Kidney epithelial cell (primary cell): ENCODE measurements at regions not wholly inside any gene's neighbourhood (a gene's known extent, or its start where the extent isn't known, plus 50 kb on each side); places are given as distances from the start of the nearest gene placed in this dataset.
"Not testable (repeated sequence)": the region's sequence is repeated elsewhere in the genome, so short reads cannot be mapped to it uniquely, and the experiment has no call there.

Experiments
- DNase-seq: peaks from one replicate; pipeline ENCODE4 v3.0.0-alpha.2; 2010; ENCODE audit warnings: low read depth
- H3K27me3 ChIP-seq: 2 replicates; pipeline ENCODE4 v1.6.0; 2011; ENCODE audit warnings: low read length; ENCODE audit not compliant: control insufficient read depth, insufficient read depth
- H3K36me3 ChIP-seq: 2 replicates; pipeline ENCODE4 v1.5.1; 2011; ENCODE audit warnings: low read length; ENCODE audit not compliant: control insufficient read depth, insufficient read depth
- H3K4me3 ChIP-seq: 2 replicates; pipeline ENCODE4 v1.5.1; 2011; ENCODE audit warnings: low read depth, mild to moderate bottlenecking, control low read depth, low read length
- CTCF ChIP-seq: IDR thresholded peaks from 2 replicates; pipeline ENCODE4 v1.5.1; 2011; ENCODE audit warnings: mild to moderate bottlenecking, moderate library complexity, low read length, control low read depth, inconsistent platforms; ENCODE audit not compliant: insufficient read depth, poor library complexity, severe bottlenecking

DNA sequence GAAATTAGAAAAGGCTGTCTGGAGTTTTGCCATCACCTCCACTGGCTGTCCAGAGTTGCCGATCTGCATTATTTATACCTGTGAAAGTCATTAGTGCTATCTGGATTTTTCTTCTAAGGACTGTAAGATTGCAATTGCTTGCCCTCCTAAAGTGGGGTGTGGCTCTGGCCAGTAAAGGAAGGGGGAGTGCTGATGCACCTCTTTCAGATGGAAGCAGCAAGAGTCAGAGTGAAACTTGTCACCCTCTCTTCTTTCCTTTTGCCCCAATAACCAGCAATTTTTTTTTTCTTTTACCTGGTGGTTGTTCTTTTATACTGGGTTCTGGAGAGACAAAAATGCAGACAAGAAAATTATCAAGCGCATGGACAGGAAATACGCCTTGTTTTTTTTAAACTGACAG lies 527.4 kb upstream of the NRP1 start:
- Histone ChIP-seq H3K4me3 (no peak overlapping the region), H3K36me3 (no peaks in the 10 kb centered on the region), H3K27me3 (no peaks in the 10 kb centered on the region)
- no peak for TF ChIP-seq CTCF
- DNase-seq = no peak

GRCh38 chr10:33861016-33861704 lies 526.7 kb upstream of the NRP1 start:
- H3K27me3 ChIP-seq = no peaks in the 10 kb centered on the region
- no peaks in the 10 kb centered on the region for H3K36me3 ChIP-seq
- no peak overlapping the region for H3K4me3 ChIP-seq
- TF ChIP-seq CTCF = no peak
- no peak for DNase-seq

DNA sequence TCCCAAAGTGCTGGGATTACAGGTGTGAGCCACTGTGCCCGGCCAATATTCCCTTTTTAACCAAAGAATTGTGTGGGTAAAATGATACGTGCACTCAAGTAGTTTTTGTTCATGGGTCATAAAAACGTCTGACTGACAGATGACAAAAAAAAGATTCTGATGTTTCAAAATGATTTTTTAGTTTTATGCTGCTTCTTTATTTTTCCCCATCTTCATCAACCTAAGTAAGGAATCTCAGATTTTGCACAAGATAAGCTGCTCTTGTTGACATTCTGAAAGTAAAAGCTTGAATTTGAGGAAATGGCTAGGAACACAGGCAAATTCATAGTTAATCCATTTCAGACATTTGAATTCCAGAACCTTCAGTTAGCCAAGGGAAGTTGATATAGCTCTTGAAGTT lies 526.1 kb upstream of the NRP1 start:
- no peak for TF ChIP-seq CTCF
- Histone ChIP-seq H3K4me3 (no peak overlapping the region), H3K36me3 (no peaks in the 10 kb centered on the region), H3K27me3 (no peaks in the 10 kb centered on the region)
- DNase-seq = no peak

- Histone ChIP-seq H3K27me3 (no peaks in the 10 kb centered on the region), H3K4me3 (no peak overlapping the region), H3K36me3 (no peaks in the 10 kb centered on the region)
- TF ChIP-seq CTCF = no peak
- no peak for DNase-seq
Measured at GRCh38 chr10:33859319-33860022, 525.0 kb upstream of the NRP1 start.

DNA sequence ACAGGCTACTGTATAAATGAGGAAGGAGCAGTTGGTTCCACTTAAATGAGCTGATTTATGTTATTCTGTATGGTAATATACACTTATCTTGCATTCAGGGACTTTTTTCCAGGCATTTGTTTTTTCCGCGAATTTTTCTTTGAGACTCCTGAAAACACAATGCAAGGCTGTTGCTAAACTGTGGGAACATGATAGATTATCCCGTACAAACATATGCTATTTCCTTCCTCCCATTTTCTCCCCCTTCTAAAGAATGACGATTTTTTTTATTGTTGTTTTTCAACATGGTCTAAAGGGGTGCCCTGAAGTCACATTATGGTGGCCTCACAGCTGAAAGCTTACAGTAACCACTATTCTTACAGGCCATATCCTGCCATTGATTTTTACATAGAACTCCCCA lies 523.9 kb upstream of the NRP1 start:
- Histone ChIP-seq H3K4me3 (no peak overlapping the region), H3K36me3 (no peaks in the 10 kb centered on the region), H3K27me3 (no peaks in the 10 kb centered on the region)
- TF ChIP-seq CTCF = no peak
- DNase-seq = no peak

DNA sequence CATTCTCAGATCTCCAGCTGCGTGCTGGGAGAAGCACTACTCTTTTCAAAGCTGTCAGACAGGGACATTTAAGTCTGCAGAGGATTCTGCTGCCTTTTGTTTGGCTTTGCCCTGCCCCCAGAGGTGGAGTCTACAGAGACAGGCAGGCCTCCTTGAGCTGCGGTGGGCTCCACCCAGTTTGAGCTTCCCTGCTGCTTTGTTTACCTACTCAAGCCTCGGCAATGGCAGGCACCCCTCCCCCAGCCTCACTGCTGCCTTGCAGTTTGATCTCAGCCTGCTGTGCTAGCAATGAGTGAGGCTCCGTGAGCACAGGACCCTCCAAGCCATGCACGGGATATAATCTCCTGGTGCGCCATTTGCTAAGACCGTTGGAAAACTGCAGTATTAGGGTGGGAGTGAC lies 518.8 kb upstream of the NRP1 start:
- not testable (repeated sequence) for H3K36me3 ChIP-seq, H3K4me3 ChIP-seq, DNase-seq, H3K27me3 ChIP-seq
